Suprapubic skin (tissue), 4 donors: ENCODE measurements at regions not wholly inside any gene's neighbourhood (a gene's known extent, or its start where the extent isn't known, plus 50 kb on each side); places are given as distances from the start of the nearest gene placed in this dataset.

Source experiments
- DNase-seq, 2 donors: peaks; one replicate each; pipeline ENCODE4 v3.0.0-alpha.2; 2019; ENCODE audit warnings: low spot score in 2 of 2
- H3K27ac ChIP-seq: fragments of 200-600 bp; sonication (generic); one replicate; pipeline ENCODE4 v1.5.1; 2019
- H3K27me3 ChIP-seq: fragments of 200-600 bp; sonication (generic); one replicate; pipeline ENCODE4 v1.5.1; 2019
- H3K36me3 ChIP-seq: fragments of 200-600 bp; sonication (generic); one replicate; pipeline ENCODE4 v1.5.1; 2019
- H3K4me1 ChIP-seq: fragments of 200-600 bp; sonication (generic); one replicate; pipeline ENCODE4 v1.5.1; 2019
- H3K4me3 ChIP-seq: fragments of 200-600 bp; sonication (generic); one replicate; pipeline ENCODE4 v1.5.1; 2019; ENCODE audit warnings: mild to moderate bottlenecking
- H3K9me3 ChIP-seq: fragments of 200-600 bp; sonication (generic); one replicate; pipeline ENCODE4 v1.5.1; 2019
- EP300 ChIP-seq: sonication (generic); formaldehyde crosslinking; IDR thresholded peaks from one replicate; pipeline ENCODE4 v1.6.1; 2017; ENCODE audit warnings: antibody characterized with exemption
- POLR2A ChIP-seq, 2 donors: fragments of 450-650 bp; IDR thresholded peaks; one replicate each; pipeline ENCODE4 v1.6.1; 2017; ENCODE audit warnings: antibody characterized with exemption in 2 of 2, mild to moderate bottlenecking in 2 of 2, moderate library complexity in 2 of 2
- POLR2AphosphoS5 ChIP-seq, 3 donors: sonication (generic); formaldehyde crosslinking; IDR thresholded peaks; one replicate each; pipeline ENCODE4 v1.6.1; 2017; ENCODE audit warnings: antibody characterized with exemption in 3 of 3
- WGBS: methylation state at CpG from one replicate; pipeline ENCODE4 v1.1.5; 2018; 5-methylcytosine and 5-hydroxymethylcytosine counted together
- TF ChIP-seq, protein P1 (sequence below), 2 donors: fragments of 200-600 bp in 1 of 2; fragments of 450-650 bp in 1 of 2; sonication (generic) in 1 of 2; IDR thresholded peaks; one replicate each; pipeline ENCODE4 v1.5.1; 2016 to 2019; ENCODE audit warnings: antibody characterized with exemption in 2 of 2, mild to moderate bottlenecking in 1 of 2, moderate library complexity in 1 of 2

DNA sequence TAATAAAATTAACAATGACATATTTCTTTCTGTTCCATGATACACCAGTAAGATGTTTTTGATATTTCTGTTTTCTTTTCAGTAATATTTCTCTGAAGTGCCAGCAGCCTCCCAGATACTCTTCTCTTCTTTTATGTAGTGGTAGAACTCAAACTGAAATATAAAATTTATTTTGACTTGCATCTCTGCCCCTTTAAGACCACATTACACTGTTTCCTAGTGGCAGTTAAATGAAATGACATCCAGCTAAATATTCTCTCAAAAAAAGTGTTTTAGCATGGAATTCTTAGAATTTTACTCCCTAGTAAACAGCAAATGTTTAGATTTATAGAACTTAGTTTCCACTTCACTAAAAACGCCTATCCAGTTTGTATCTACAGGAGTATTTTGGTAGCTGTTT, 237.2 kb upstream of the MTPN start:
- DNase-seq, result no peak
- TF ChIP-seq, protein P1, sequence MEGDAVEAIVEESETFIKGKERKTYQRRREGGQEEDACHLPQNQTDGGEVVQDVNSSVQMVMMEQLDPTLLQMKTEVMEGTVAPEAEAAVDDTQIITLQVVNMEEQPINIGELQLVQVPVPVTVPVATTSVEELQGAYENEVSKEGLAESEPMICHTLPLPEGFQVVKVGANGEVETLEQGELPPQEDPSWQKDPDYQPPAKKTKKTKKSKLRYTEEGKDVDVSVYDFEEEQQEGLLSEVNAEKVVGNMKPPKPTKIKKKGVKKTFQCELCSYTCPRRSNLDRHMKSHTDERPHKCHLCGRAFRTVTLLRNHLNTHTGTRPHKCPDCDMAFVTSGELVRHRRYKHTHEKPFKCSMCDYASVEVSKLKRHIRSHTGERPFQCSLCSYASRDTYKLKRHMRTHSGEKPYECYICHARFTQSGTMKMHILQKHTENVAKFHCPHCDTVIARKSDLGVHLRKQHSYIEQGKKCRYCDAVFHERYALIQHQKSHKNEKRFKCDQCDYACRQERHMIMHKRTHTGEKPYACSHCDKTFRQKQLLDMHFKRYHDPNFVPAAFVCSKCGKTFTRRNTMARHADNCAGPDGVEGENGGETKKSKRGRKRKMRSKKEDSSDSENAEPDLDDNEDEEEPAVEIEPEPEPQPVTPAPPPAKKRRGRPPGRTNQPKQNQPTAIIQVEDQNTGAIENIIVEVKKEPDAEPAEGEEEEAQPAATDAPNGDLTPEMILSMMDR (IDR thresholded peaks at IDR 0.05), result no peak
- TF ChIP-seq POLR2A (IDR thresholded peaks at IDR 0.05), result no peak
- no peak for TF ChIP-seq POLR2AphosphoS5 (IDR thresholded peaks at IDR 0.05)
- no peak for TF ChIP-seq EP300
- Histone ChIP-seq H3K36me3 (no peaks in the 10 kb centered on the region), H3K27ac (no peak overlapping the region), H3K4me3 (no peak overlapping the region), H3K4me1 (no peaks in the 10 kb centered on the region), H3K9me3 (peaks cover 8% of the 10 kb centered on the region), H3K27me3 (no peaks in the 10 kb centered on the region)
- WGBS, result 63% methylated on average over 1 of the region's 1 CpG

DNA sequence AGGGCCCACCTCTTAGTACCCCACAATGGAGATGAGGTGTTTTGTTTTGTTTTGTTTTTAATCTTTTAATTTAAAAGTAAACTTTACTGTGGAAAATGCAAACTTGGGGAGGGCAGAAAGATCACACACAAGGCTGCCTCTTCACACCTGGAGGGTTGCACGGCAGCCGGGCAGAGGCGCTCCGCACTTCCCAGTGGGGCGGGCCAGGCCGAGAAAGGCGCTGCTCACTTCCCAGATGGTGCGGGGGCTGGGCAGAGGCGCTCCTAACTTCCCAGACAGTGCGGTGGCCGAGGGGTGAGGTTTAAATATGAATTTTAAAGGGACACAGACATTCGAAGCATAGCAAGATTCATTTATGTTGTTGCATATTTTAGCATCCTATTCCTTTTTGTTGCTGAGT, 235.9 kb upstream of the MTPN start:
- TF ChIP-seq, protein P1 (IDR thresholded peaks at IDR 0.05), result no peak
- Histone ChIP-seq H3K27me3 (no peaks in the 10 kb centered on the region), H3K9me3 (peaks cover 8% of the 10 kb centered on the region), H3K36me3 (no peaks in the 10 kb centered on the region), H3K4me1 (no peaks in the 10 kb centered on the region), H3K27ac (no peak overlapping the region), H3K4me3 (no peak overlapping the region)
- DNase-seq, result no peak
- 94% methylated on average over 12 of the region's 12 CpGs for WGBS

DNA sequence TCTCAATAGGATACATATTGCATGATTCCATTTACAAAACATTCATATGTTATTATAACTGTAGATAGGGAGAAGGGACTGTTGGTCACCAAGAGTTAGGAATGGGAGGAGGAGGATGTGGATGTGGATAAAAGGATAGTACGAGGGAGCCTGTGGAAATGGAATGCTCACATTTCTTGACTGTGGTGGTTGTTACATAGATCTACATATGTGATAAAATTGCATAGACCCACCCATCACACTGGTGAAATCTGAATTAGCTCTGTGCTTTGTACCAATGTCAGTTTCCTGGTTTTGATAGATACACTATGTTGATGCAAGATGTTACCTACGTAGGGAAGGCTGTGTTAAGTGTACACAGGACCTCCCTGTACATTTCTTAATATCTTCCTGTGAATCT, 233.5 kb upstream of the MTPN start:
- Histone ChIP-seq H3K36me3 (no peaks in the 10 kb centered on the region), H3K27me3 (no peaks in the 10 kb centered on the region), H3K4me1 (no peaks in the 10 kb centered on the region), H3K27ac (no peak overlapping the region), H3K4me3 (no peak overlapping the region), H3K9me3 (peaks cover 8% of the 10 kb centered on the region)
- TF ChIP-seq POLR2AphosphoS5 (IDR thresholded peaks at IDR 0.05), result no peak
- 58% methylated on average over 2 of the region's 2 CpGs for WGBS
- DNase-seq, result no peak

DNA sequence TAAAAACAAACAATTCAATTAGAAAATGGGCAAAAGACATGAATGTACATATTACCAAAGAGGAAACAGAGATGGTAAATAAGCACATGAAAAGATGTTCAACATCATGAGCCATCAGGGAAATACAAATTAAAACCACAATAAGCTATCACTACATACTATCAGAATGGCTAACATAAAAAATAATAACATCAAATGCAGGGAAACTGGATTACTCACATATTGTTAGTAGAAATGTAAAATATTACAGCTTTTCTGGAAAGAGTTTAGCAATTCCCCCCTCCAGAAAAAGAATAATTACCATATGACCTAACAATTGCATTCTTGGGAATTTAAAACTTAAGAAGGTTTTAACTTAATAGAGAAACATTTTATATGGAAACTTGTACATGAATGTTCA, 232.9 kb upstream of the MTPN start:
- Histone ChIP-seq H3K36me3 (no peaks in the 10 kb centered on the region), H3K4me1 (no peaks in the 10 kb centered on the region), H3K9me3 (peaks cover 8% of the 10 kb centered on the region), H3K27ac (no peak overlapping the region), H3K27me3 (no peaks in the 10 kb centered on the region), H3K4me3 (no peak overlapping the region)
- TF ChIP-seq, protein P1 (IDR thresholded peaks at IDR 0.05), result no peak
- no peak for TF ChIP-seq POLR2A (IDR thresholded peaks at IDR 0.05)
- TF ChIP-seq POLR2AphosphoS5 (IDR thresholded peaks at IDR 0.05), result no peak
- no peak for TF ChIP-seq EP300
- DNase-seq, result no peak

DNA sequence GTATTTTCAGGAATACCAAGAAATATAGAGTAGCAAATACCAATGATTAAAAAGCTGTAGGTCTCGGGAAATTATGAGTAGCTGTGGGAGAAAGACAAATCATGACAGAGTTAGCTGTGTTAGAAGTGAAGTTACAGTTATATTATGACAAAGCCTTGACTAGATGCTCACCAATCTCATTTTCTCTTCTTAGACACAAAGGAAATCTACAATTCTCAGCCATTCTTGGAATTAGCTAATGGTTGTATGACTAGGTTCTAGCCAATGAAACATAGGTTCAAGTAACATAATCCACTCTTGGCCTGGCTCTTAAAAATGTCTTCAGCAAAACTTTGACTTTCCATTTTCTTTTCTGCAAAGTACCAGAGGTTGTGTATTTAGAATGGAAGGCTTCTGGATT, 228.8 kb upstream of the MTPN start:
- H3K27ac ChIP-seq, result no peak overlapping the region

DNA sequence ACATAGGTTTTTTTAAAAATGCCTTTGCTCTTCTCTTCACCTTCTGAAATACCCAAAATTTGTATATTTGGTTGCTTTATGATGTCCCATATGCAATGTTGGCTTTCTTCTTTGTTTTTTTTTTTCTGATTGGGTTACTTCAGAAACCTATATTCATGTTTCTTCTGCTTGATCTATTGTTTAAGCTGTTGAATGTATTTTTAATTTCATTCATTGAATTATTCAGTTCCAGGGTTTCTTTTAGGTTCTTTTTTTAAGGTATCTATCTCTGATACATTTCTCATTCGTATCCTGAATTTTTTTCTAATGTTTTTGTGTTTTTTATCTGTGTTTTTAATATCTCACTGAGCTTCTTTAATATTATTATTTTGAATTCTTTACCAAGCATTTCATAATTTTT, 221.0 kb upstream of the MTPN start:
- Histone ChIP-seq H3K27ac (no peak overlapping the region), H3K4me3 (no peak overlapping the region), H3K36me3 (no peaks in the 10 kb centered on the region), H3K27me3 (no peaks in the 10 kb centered on the region), H3K4me1 (no peaks in the 10 kb centered on the region), H3K9me3 (peaks cover 11% of the 10 kb centered on the region)
- DNase-seq, result no peak
- WGBS, result 57% methylated on average over 1 of the region's 1 CpG
- TF ChIP-seq EP300 (no peak), POLR2A (IDR thresholded peaks at IDR 0.05) (no peak), POLR2AphosphoS5 (IDR thresholded peaks at IDR 0.05) (no peak)
- TF ChIP-seq, protein P1 (IDR thresholded peaks at IDR 0.05), result no peak

More for the DNA sequence above, 228.8 kb upstream of the MTPN start:
- WGBS, result 69% methylated on average over 1 of the region's 1 CpG
- H3K27me3 ChIP-seq, result no peaks in the 10 kb centered on the region
- no peak for DNase-seq
- H3K36me3 ChIP-seq, result no peaks in the 10 kb centered on the region
- H3K4me3 ChIP-seq, result no peak overlapping the region
- TF ChIP-seq EP300, result no peak
- TF ChIP-seq POLR2AphosphoS5 (IDR thresholded peaks at IDR 0.05), result no peak
- no peak for TF ChIP-seq POLR2A (IDR thresholded peaks at IDR 0.05)
- TF ChIP-seq, protein P1 (IDR thresholded peaks at IDR 0.05), result no peak
- no peaks in the 10 kb centered on the region for H3K4me1 ChIP-seq
- no peaks in the 10 kb centered on the region for H3K9me3 ChIP-seq
